Mucosa of descending colon (tissue), 3 donors: ENCODE measurements at regions not wholly inside any gene's neighbourhood (a gene's known extent, or its start where the extent isn't known, plus 50 kb on each side); places are given as distances from the start of the nearest gene placed in this dataset.

ENCODE experiments used
- ATAC-seq: fragments of 200-7000 bp; cut with Tn5 transposase; one replicate; pipeline ENCODE4 v1.9.1; 2020; ENCODE audit warnings: mild to moderate bottlenecking, moderate library complexity
- DNase-seq, 3 donors: peaks; one replicate each; pipeline ENCODE4 v3.0.0-alpha.2; 2020
- H3K36me3 ChIP-seq: fragments of 200-600 bp; one replicate; pipeline ENCODE4 v1.8.0; 2021; ENCODE audit warnings: low read depth, mild to moderate bottlenecking
- H3K4me1 ChIP-seq: fragments of 200-600 bp; one replicate; pipeline ENCODE4 v1.8.0; 2021; ENCODE audit warnings: low read depth, mild to moderate bottlenecking
- H3K4me3 ChIP-seq: fragments of 200-600 bp; one replicate; pipeline ENCODE4 v1.8.0; 2021; ENCODE audit warnings: mild to moderate bottlenecking
- H3K9me3 ChIP-seq: fragments of 200-600 bp; one replicate; pipeline ENCODE4 v1.8.0; 2021; ENCODE audit warnings: mild to moderate bottlenecking
- intact Hi-C, 2 donors: fragments of 100-400 bp; cut with DNase I in 1 of 2; cut with micrococcal nuclease in 1 of 2; formaldehyde crosslinking; loops; one replicate each; pipeline versions ENCODE4 v1.11.0 to v1.11.1; 2022; cut with DNase I, micrococcal nuclease
- TF ChIP-seq, protein P1 (sequence below): fragments of 200-600 bp; IDR thresholded peaks from one replicate; pipeline ENCODE4 v1.8.0; 2022; ENCODE audit warnings: antibody characterized with exemption, mild to moderate bottlenecking
- donor health status: DM: no; HTN: no; CAD: no; lungs with moderate emphysema.
- donor health status: DM: no; HTN: no; CAD: no.
- donor health status: DM: no; HTN: yes; CAD: no.

DNA sequence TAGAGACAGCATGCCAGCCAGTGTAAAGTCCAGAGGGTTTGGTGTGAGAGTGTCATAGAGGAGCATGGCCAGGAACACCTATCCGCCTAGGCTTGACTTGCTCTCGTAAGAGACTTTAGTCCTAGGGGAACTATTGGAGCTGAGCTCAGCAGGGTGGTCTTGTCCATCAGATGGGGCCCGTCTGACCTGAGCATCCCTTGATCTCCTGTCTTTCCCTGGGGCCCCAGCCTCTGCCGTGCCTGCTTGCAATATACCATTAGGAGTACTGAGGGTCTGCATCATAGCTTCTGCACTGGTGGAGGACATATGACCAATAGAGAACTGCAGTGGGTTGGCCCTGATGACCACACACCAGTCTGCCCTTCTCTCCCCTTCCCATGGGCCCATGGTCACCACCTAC, 251.0 kb downstream of the TUSC1 start:
- DNase-seq, result no peak
- ATAC-seq, result no peak
- Histone ChIP-seq H3K36me3 (no peaks in the 10 kb centered on the region), H3K9me3 (no peaks in the 10 kb centered on the region), H3K4me1 (no peaks in the 10 kb centered on the region), H3K4me3 (no peak overlapping the region)
- intact Hi-C loops, result no loop called here
- TF ChIP-seq, protein P1, sequence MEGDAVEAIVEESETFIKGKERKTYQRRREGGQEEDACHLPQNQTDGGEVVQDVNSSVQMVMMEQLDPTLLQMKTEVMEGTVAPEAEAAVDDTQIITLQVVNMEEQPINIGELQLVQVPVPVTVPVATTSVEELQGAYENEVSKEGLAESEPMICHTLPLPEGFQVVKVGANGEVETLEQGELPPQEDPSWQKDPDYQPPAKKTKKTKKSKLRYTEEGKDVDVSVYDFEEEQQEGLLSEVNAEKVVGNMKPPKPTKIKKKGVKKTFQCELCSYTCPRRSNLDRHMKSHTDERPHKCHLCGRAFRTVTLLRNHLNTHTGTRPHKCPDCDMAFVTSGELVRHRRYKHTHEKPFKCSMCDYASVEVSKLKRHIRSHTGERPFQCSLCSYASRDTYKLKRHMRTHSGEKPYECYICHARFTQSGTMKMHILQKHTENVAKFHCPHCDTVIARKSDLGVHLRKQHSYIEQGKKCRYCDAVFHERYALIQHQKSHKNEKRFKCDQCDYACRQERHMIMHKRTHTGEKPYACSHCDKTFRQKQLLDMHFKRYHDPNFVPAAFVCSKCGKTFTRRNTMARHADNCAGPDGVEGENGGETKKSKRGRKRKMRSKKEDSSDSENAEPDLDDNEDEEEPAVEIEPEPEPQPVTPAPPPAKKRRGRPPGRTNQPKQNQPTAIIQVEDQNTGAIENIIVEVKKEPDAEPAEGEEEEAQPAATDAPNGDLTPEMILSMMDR, result no peak

DNA sequence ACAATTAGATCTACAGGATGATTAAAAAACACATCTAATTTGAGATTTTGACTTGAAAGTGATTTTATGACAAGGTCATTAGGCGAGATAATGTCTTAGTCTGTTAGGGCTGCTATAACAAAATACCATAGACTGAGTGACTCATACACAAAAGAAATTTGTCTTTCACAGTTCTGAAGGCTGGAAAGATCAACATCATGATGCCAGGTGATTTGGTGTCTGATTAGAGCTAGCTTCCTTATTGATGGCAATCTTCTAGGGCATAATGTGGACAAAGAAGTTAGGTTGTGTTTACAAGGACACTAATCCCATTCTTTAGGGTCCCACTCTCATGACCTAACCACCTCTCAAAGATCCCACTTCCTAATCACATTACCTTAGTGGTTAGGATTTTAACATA, 256.7 kb downstream of the TUSC1 start:
- H3K36me3 ChIP-seq, result no peaks in the 10 kb centered on the region
- no peaks in the 10 kb centered on the region for H3K9me3 ChIP-seq
- no peak overlapping the region for H3K4me3 ChIP-seq
- ATAC-seq, result peak; percentile 62
- TF ChIP-seq, protein P1, result no peak
- intact Hi-C loops, result no loop called here
- DNase-seq, result no peak
- no peaks in the 10 kb centered on the region for H3K4me1 ChIP-seq

GRCh38 chr9:25418974-25419373, 259.3 kb downstream of the TUSC1 start:
- no peak overlapping the region for H3K4me3 ChIP-seq
- H3K9me3 ChIP-seq, result no peaks in the 10 kb centered on the region
- TF ChIP-seq, protein P1, result no peak
- intact Hi-C loops, result no loop called here
- DNase-seq, result no peak
- H3K36me3 ChIP-seq, result no peaks in the 10 kb centered on the region
- no peak for ATAC-seq
- no peaks in the 10 kb centered on the region for H3K4me1 ChIP-seq

- DNase-seq (no peak), ATAC-seq (no peak)
- intact Hi-C loops, result no loop called here
- Histone ChIP-seq H3K36me3 (no peaks in the 10 kb centered on the region), H3K4me1 (no peaks in the 10 kb centered on the region), H3K9me3 (no peaks in the 10 kb centered on the region), H3K4me3 (no peak overlapping the region)
- TF ChIP-seq, protein P1, result no peak
These were observed 262.5 kb downstream of the TUSC1 start for GRCh38 chr9:25415718-25416117.

GRCh38 chr9:25412646-25413045, 265.6 kb downstream of the TUSC1 start:
- TF ChIP-seq, protein P1, result no peak
- intact Hi-C loops, result no loop called here
- H3K9me3 ChIP-seq, result no peaks in the 10 kb centered on the region
- no peaks in the 10 kb centered on the region for H3K36me3 ChIP-seq
- DNase-seq, result no peak
- ATAC-seq, result no peak
- no peak overlapping the region for H3K4me3 ChIP-seq
- H3K4me1 ChIP-seq, result no peaks in the 10 kb centered on the region

DNA sequence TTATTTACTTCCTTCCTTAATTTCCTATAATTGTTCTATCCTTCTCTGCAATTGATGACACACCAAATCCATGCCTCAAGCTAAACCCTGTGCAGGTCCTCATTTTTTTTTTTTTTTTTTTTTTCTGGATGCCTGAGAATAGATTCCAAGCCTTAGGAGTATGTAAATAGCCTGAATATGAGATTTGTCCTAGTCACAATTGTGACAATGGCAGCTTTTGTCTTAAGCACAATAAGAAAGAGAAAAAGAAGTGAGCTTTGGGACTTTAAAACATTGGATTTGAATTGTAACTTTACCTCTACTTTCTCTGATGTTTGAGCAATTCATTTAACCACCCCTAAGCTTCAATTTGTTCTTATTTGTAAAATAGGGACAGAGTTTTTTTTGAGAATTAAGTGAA, 280.5 kb downstream of the TUSC1 start:
- ATAC-seq (no peak), DNase-seq (no peak)
- Histone ChIP-seq H3K36me3 (no peaks in the 10 kb centered on the region), H3K4me3 (no peak overlapping the region), H3K4me1 (no peaks in the 10 kb centered on the region), H3K9me3 (no peaks in the 10 kb centered on the region)
- TF ChIP-seq, protein P1, result no peak
- intact Hi-C loops, result no loop called here
